ENCODE measurements at regions not wholly inside any gene's neighbourhood (a gene's known extent, or its start where the extent isn't known, plus 50 kb on each side); places are given as distances from the start of the nearest gene placed in this dataset.
"Not testable (repeated sequence)": the region's sequence is repeated elsewhere in the genome, so short reads cannot be mapped to it uniquely, and the experiment has no call there.

- H2BK20ac ChIP-seq (ENCODE audit: low read depth, low read length, poor library complexity, severe bottlenecking): no peak overlapping the region
- TF ChIP-seq CTCF (conservative IDR thresholded peaks at IDR 0.05): no peak
- no peak overlapping the region for H3K18ac ChIP-seq (ENCODE audit: insufficient read length, low read depth, low read length)
- H2BK120ac ChIP-seq (ENCODE audit: low read depth, low read length, poor library complexity, severe bottlenecking): no peak overlapping the region
- H3K27ac ChIP-seq (ENCODE audit: insufficient read length, low read depth, low read length): no peak overlapping the region
- peaks cover 3 to 5% of the 10 kb centered on the region in 2 experiments; a peak in 2 of 4 replicates for H3K4me1 Mint-ChIP-seq
- no peak overlapping the region for H3K23ac ChIP-seq (ENCODE audit: insufficient read length, low read depth, low read length)
- H3K36me3 Mint-ChIP-seq (ENCODE audit: insufficient read depth in 1 of 3, low read depth in 3 of 3): no peaks in the 10 kb centered on the region
- H3K79me1 ChIP-seq (ENCODE audit: insufficient read depth, low read depth, low read length, poor library complexity, severe bottlenecking): no peaks in the 10 kb centered on the region
- no peak overlapping the region; a peak in 1 of 7 replicates for H3K27ac Mint-ChIP-seq
- H3K9ac ChIP-seq (ENCODE audit: extremely low read depth, insufficient read length, low read length): no peak overlapping the region
- no peak overlapping the region for H4K8ac ChIP-seq (replicated peaks; ENCODE audit: insufficient read length, low read depth, low read length)
- no peak overlapping the region for H2AFZ ChIP-seq (ENCODE audit: low read length)
- no peak overlapping the region for H3K4ac ChIP-seq (ENCODE audit: low read depth, low read length)
- H2BK15ac ChIP-seq (ENCODE audit: low read depth, low read length): no peak overlapping the region
- DNase-seq: no peak
- no peak overlapping the region for H4K5ac ChIP-seq (ENCODE audit: insufficient read length, low read depth, low read length)
- H4K91ac ChIP-seq (ENCODE audit: insufficient read length, low read depth, low read length): no peak overlapping the region
- WGBS (ENCODE audit: extremely low coverage, insufficient read length, low lambda C conversion rate): no CpG with 5 or more reads among the region's 2 CpGs
- H2BK12ac ChIP-seq (ENCODE audit: insufficient read length, low read depth, low read length): no peak overlapping the region
- H3K56ac ChIP-seq (ENCODE audit: insufficient read length, low read depth, low read length): no peak overlapping the region
- peaks cover 0 to 2% of the 10 kb centered on the region in 2 experiments; a peak in 1 of 5 replicates for H3K9me3 Mint-ChIP-seq
- H3K27me3 Mint-ChIP-seq (ENCODE audit: low read depth): no peaks in the 10 kb centered on the region; the same call in 1 of the 2 replicates
- no peaks in the 10 kb centered on the region for H3K23me2 ChIP-seq (ENCODE audit: insufficient read length, low read depth, low read length, poor library complexity, severe bottlenecking)
- no peaks in the 10 kb centered on the region for H3K9me3 ChIP-seq (ENCODE audit: control insufficient read depth, low read depth, low read length)
- no peak overlapping the region for H3K4me3 Mint-ChIP-seq
- peaks cover 4% of the 10 kb centered on the region; the same call in 1 of the 2 replicates for H3K4me1 ChIP-seq (ENCODE audit: insufficient read depth, low read length)
- no peak overlapping the region for H3K4me2 ChIP-seq (ENCODE audit: insufficient read depth, insufficient read length, low read length)
- no peak overlapping the region for H3T11ph ChIP-seq (ENCODE audit: low read length)
- no peak overlapping the region for H2AK5ac ChIP-seq (ENCODE audit: insufficient read length, low read length)
- H3K14ac ChIP-seq (ENCODE audit: insufficient read depth, low read length): no peak overlapping the region
- no peaks in the 10 kb centered on the region for H4K20me1 ChIP-seq (ENCODE audit: control insufficient read depth, insufficient read depth, insufficient read length)
- no peaks in the 10 kb centered on the region for H3K79me2 ChIP-seq (ENCODE audit: insufficient read depth, low read length)
- H2BK5ac ChIP-seq (ENCODE audit: insufficient read length, low read length): no peak overlapping the region
- H3K27me3 ChIP-seq (ENCODE audit: insufficient read depth, low read length): no peaks in the 10 kb centered on the region
Observed at GRCh38 chr10:6984971-6985370, 404.9 kb upstream of the PRKCQ start.

GRCh38 chr10:6984016-6984415 is 403.9 kb upstream of the PRKCQ start:
- not testable (repeated sequence) for H2BK20ac ChIP-seq (ENCODE audit: low read depth, low read length, poor library complexity, severe bottlenecking); H4K8ac ChIP-seq (replicated peaks; ENCODE audit: insufficient read length, low read depth, low read length); H4K20me1 ChIP-seq (ENCODE audit: control insufficient read depth, insufficient read depth, insufficient read length); H2BK15ac ChIP-seq (ENCODE audit: low read depth, low read length); H3K27ac ChIP-seq (ENCODE audit: insufficient read length, low read depth, low read length); H3K9me3 ChIP-seq (ENCODE audit: control insufficient read depth, low read depth, low read length); H3K18ac ChIP-seq (ENCODE audit: insufficient read length, low read depth, low read length); H3K27ac Mint-ChIP-seq; H4K5ac ChIP-seq (ENCODE audit: insufficient read length, low read depth, low read length); H3K14ac ChIP-seq (ENCODE audit: insufficient read depth, low read length); H3K9ac ChIP-seq (ENCODE audit: extremely low read depth, insufficient read length, low read length); DNase-seq; H3K4me2 ChIP-seq (ENCODE audit: insufficient read depth, insufficient read length, low read length); H3K56ac ChIP-seq (ENCODE audit: insufficient read length, low read depth, low read length); H2AK5ac ChIP-seq (ENCODE audit: insufficient read length, low read length); H3K36me3 Mint-ChIP-seq (ENCODE audit: insufficient read depth in 1 of 3, low read depth in 3 of 3); H3K79me1 ChIP-seq (ENCODE audit: insufficient read depth, low read depth, low read length, poor library complexity, severe bottlenecking); H2BK12ac ChIP-seq (ENCODE audit: insufficient read length, low read depth, low read length); H3T11ph ChIP-seq (ENCODE audit: low read length); H3K23me2 ChIP-seq (ENCODE audit: insufficient read length, low read depth, low read length, poor library complexity, severe bottlenecking); H3K79me2 ChIP-seq (ENCODE audit: insufficient read depth, low read length); H3K27me3 Mint-ChIP-seq (ENCODE audit: low read depth); H2BK120ac ChIP-seq (ENCODE audit: low read depth, low read length, poor library complexity, severe bottlenecking); H3K23ac ChIP-seq (ENCODE audit: insufficient read length, low read depth, low read length); H3K27me3 ChIP-seq (ENCODE audit: insufficient read depth, low read length); H3K4ac ChIP-seq (ENCODE audit: low read depth, low read length); H4K91ac ChIP-seq (ENCODE audit: insufficient read length, low read depth, low read length); H3K4me1 ChIP-seq (ENCODE audit: insufficient read depth, low read length); H3K9me3 Mint-ChIP-seq; H2BK5ac ChIP-seq (ENCODE audit: insufficient read length, low read length); H2AFZ ChIP-seq (ENCODE audit: low read length); H3K4me3 Mint-ChIP-seq
- no CpG with 5 or more reads among the region's 5 CpGs for WGBS (ENCODE audit: extremely low coverage, insufficient read length, low lambda C conversion rate)
- peaks cover 10 to 12% of the 10 kb centered on the region in 2 experiments for H3K4me1 Mint-ChIP-seq

Data from H9 (cell line).